Fibroblast of gingiva (primary cell): ENCODE measurements at regions not wholly inside any gene's neighbourhood (a gene's known extent, or its start where the extent isn't known, plus 50 kb on each side); places are given as distances from the start of the nearest gene placed in this dataset.

Experiments used
- DNase-seq: peaks from one replicate; pipeline ENCODE4 v3.0.0-alpha.2; 2011; ENCODE audit warnings: low read depth

GRCh38 chr22:49073873-49074417, 753.7 kb downstream of the BRD1 start:
- no peak for DNase-seq

DNA sequence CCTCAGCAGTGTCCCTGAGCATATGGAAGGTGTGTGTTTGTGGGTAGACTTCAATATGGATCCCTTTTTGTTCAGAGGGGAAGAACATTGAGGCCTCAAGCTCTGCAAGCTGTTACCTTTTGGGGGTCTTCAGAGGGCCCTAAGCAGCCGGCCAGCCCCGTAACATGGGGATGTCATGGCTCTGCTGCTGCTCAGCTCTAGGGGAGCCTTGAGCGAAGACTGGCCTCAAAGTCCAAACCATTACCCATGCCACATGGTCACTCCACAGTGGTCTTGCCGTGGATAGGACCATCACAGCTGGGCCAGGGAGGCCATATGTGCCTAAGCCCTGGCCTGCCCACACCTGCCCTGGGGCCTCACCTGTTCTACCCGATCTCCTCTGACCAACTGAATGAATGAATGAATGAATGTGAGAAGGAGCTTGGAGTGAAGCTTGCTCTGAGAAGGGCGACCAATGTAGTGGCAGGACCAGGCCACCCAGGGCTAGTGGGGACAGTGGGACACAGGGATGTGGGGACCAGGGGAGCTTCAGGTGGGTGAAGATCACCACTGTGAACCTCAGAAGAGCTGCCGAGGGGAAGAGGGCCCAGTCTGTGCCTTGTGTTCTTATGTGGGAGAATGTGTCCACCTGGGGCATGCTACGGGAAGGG, 754.6 kb downstream of the BRD1 start:
- no peak for DNase-seq

DNA sequence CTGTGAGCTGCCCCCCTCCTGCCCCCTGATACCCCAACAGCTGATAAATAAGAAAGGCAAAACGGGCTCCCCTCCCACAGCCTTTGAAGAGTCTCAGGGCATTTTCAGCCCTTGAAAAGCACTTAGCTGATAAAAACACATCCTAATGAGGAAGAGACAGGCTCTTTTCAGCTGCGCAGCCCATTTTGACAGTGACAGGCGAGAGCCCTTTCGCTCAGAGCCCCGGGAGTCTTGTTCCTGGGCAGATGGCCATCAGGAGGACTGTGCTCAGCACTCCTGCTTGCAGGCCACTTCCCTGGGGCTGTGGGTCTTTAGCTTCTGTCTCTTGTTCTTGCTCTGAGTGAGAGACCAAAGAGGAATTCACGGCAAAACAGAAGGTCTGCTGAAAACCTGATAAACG, 757.2 kb downstream of the BRD1 start:
- no peak for DNase-seq

GRCh38 chr22:49068861-49069500, 758.7 kb downstream of the BRD1 start:
- DNase-seq, result no peak

DNA sequence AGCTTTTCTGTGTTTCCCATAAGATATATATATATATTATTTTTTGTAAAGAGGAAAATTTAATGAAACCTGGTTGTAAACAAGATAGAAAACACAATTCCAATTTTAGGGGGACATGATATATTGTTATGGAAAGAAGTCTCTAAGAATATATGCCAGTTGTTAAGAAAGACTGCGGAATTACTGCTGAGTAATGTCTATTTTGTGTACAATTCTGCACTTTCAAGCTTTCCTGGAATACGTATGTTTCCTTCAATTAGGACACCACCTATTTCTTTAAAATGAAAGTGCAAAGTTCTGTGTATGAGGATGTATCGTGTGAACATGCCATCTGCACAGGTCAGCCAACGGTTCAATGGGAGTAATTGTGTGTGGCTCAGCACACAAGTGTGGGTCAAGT, 760.2 kb downstream of the BRD1 start:
- DNase-seq, result no peak

GRCh38 chr22:49066619-49067018, 761.1 kb downstream of the BRD1 start:
- no peak for DNase-seq

DNA sequence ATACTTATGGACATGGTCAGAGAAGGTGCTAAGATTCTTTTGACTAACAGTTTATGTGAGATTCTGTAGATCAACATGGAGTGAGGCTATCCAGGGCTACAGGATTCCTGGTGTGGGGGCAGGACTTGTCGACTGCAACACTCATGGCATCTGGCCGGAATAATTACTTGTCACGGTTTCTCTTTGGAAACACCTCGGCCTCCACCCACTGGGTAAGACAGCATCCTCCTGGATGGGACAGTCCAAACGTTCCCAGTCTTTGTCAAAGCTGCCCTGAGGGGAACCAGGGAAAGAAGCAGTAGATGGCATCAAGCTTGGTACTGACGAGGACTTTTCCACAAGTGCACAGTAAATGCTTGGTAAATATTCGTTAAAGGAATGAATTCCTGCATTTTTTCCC, 762.8 kb downstream of the BRD1 start:
- DNase-seq, result no peak

DNA sequence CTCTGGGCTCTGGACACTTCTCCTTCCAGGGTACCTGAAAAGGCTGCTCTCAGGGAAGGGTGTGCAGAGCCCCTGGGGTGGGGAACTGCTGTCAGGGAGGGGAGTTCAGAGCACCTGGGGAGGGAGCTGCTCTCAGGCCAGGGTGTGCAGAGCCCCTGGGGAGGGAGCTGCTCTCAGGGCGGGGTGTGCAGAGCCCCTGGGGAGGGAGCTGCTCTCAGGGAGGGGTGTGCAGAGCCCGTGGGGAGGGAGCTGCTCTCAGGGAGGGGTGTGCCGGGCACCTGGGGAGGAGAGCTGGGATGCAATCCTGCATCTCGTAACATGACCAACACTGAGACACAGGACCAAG, 764.2 kb downstream of the BRD1 start:
- no peak for DNase-seq

DNA sequence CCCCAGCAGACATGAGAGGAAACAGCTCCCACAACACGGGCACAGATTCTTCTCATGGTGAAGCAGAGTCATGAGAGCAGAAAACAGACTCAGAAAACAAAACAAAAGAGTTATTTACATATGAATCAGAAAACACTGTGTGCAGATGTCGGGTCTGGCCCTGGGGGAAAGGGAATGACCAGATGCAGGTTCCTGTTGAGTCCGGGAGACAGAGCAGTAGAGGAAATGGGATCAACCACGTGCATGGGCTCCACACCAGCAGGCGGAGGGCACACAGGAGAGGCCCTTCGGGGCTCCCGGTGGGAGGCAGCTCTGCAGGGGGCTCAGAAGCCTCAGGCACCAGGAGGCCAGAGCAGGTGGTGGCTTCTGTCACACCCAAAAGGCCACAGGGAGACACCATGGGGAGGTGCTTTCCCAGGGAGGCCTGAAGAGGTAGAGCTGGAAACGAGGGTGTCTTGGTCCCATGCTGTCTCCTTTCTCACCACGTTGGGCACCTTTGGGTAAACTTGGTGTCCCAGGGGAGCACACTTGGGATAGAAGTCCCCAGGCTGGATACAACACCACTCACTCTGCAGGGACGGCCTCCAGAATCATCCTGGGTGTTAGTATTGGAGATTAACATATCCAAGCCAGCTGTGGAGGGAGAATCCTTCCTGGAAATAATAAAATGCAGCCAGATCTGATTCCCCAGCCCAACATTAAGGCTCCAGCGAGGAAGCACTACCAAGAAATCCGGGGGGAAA, 764.7 kb downstream of the BRD1 start:
- DNase-seq, result no peak

GRCh38 chr22:49062155-49062801, 765.4 kb downstream of the BRD1 start:
- no peak for DNase-seq

DNA sequence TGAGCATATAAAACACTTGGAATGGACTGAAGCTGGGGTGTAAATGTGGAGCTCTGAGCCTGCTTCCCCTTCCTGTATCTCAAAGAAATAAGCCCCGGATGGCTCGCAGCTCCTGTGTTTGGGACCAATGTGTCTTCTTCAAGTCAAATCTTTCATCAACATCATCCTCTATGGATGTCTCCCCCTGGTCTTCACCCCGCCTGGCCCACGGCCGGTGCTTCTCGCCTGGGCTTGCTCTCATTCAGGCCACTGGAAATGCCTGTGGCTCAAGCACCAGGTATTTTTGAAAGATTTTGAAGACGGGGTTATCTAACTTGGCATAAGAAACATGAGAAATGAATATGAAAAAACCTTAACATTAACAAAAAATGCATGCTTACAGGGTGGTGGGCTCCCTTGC, 769.8 kb downstream of the BRD1 start:
- DNase-seq, result no peak

- no peak for DNase-seq
Observed at GRCh38 chr22:49056301-49056700, 771.4 kb downstream of the BRD1 start.

DNA sequence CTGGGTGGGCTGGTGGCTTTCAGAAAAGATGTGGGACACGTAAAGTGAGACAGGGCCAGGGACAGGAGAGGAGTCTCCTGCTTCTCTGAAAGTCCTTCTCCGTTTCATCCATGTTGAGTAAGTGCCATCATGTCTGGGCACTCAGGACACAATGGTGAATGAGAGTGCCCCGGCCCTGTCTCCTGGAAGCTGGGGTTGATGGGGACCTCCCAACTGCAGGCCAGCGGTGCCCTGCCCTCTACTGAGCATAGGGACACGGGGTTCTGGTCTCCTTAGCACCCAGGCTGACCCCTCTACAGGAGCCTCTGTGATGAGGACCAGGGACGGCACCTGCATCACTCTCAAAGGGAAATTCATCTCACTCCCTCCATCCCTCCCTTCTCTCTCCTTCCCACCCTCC, 772.3 kb downstream of the BRD1 start:
- no peak for DNase-seq

DNA sequence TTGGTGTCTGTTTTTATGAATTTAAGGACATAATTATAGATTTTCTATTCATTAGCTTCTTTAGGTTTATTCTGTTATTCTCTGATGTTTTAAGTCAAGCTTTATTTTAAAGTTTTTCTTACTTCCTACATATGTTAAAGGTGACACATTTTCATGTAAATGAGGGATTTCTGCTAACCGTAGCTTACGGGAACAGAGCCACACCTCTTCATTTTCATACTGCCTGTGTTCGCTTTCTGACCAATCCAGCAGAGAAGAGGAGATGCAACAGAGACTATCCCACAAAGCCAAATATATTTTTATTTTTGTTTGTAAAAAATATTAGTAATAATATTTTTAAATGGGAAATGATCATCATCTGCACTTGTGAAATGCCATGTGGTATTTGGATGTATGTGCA, 774.1 kb downstream of the BRD1 start:
- no peak for DNase-seq

- no peak for DNase-seq
Observed at GRCh38 chr22:49052560-49052959, 775.1 kb downstream of the BRD1 start.

DNA sequence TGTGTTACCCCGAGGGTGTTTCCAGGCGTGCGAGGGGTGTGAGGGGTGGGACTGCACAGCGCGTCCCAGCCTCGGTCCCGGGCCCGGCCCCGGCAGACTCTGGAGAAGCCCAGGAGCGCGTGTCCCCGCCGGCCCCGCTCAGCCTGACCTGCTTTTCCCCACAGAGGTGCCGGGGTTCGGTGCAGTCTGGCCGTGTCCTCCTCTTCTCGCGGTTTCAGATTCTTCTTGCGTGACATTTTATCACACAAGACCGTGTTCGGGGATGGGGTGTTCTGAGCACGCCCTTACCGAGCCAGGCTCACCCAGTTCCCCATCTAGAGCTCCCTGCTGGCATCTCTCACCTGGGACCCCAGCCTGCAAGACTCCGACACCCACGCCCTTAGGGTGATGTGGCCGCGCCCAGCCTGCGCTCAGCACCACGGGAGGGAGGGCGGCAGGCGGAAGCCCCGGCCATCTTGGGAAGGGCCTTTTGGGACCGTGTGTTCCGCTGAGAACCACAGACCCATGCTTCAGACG, 775.6 kb downstream of the BRD1 start:
- DNase-seq, result no peak

DNA sequence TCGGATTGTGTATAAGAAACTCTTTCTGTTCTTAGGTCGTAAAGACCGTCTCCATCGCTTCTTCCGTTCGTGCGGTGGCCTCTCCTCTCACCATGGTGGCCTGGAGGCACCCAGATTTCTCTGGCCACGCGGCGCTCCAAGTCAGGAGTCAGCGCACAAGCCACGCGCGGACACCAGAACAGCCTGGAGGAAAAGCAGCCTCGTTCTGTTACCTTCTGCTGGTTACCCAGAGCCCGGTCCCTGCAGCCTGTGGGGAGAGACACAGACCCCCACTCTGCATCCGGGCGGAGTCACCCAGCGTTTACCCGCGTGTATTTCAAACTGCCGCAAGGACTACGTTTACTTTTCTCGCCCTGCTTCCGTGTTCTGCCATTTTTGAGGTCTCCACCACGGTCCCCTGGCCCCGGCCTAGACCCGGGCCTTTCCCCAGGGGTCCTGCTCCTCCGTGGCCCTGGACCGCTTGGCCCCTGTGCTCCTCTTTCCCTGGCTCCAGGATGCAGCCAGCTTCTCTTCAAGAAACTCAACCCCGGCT, 776.1 kb downstream of the BRD1 start:
- DNase-seq, result no peak

GRCh38 chr22:49049691-49050090, 778.0 kb downstream of the BRD1 start:
- no peak for DNase-seq

GRCh38 chr22:49048591-49048990, 779.1 kb downstream of the BRD1 start:
- no peak for DNase-seq

GRCh38 chr22:49047447-49047846, 780.2 kb downstream of the BRD1 start:
- no peak for DNase-seq

DNA sequence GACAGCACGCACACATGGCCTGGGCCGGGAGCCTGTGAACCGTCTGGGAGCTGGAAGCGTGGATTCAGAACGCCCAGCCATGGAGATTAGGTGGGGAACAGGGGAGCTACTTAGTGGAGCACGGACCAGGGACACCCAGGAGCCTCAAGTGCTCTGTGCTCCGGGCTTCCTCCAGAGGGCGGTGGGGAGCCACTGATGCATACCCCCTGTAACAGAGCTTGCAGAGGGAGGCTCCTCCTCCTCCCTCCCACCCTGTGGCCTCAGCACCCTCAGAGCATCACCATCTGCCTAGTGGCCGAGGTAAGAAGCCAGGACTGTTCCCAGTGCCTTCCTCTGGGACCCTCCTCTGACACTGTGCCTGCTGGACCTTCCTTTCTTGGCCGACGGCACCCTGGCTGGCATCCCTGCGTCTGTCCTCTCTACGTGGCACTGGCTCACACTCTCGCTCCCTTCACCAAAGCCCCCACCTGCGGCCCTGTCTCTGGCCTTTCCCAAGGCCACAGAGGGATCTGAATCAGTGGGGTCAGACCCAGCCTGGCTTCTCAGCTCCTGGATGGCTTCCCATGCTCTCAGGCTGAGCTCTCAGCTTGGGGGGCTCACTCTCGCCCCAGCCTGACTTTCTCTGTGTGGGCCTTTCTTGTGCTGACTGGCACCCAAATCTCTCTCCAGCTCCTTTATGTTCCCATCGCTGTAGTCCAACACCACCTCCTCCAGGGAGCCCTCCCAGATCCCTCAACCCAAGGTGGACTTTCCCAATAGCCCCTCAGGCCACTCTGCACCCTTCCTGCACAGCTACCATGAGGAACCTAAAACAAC, 780.9 kb downstream of the BRD1 start:
- no peak for DNase-seq
